ENCODE measurements at regions not wholly inside any gene's neighbourhood (a gene's known extent, or its start where the extent isn't known, plus 50 kb on each side); places are given as distances from the start of the nearest gene placed in this dataset.

GRCh38 chr4:124096290-124096689 is 616.2 kb downstream of the ANKRD50 start:
- TF ChIP-seq ZNF274 (IDR thresholded peaks at IDR 0.05; ENCODE audit: low read depth, low read length) = no peak
- TF ChIP-seq SUZ12 (IDR thresholded peaks at IDR 0.05; ENCODE audit: extremely low read depth, insufficient read depth, insufficient read length) = no peak
- no peak for TF ChIP-seq YY1 (IDR thresholded peaks at IDR 0.05; ENCODE audit: insufficient read depth, insufficient read length)

Measured in NT2/D1 (cell line).